Fibroblast of skin of abdomen (primary cell): ENCODE measurements at regions not wholly inside any gene's neighbourhood (a gene's known extent, or its start where the extent isn't known, plus 50 kb on each side); places are given as distances from the start of the nearest gene placed in this dataset.
"Not testable (repeated sequence)": the region's sequence is repeated elsewhere in the genome, so short reads cannot be mapped to it uniquely, and the experiment has no call there.

Source experiments
- DNase-seq: peaks from one replicate; pipeline ENCODE4 v3.0.0-alpha.2; 2013

DNA sequence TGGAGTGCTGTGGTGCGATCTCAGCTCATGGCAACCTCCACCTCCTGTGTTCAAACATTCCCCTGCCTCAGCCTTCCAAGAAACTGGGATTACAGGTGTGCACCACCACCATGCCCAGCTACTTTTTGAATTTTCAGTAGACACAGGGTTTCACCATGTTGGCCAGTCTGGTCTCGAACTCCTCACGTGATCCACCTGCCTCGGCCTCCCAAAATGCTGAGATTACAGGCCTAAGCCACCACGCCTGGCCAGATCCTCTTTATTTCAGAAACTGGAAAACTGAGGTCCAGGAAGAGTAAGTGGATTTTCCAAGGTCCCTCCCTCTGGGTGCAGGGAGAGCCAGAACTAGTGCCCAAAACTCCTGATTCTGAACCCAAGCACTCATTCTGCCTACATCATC, 413.1 kb upstream of the AUTS2 start:
- DNase-seq = no peak

DNA sequence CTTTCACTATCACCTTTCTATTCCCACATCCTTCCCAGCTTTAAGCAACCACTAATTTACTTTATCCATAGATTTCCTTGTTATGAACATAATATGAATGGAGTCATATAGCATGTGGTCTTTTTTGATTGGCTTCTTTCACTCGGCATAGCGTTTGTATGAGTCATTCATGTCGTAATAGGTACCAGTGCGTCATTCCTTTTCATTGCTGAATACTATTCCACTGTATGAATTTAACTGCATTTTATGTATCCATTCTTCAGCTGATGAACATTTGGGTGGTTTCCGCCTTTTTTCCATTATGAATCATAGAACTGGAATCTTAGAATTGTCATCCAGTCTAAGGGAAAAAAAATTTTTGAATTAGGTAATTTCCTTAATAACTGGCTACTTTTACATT, 411.3 kb upstream of the AUTS2 start:
- no peak for DNase-seq

DNA sequence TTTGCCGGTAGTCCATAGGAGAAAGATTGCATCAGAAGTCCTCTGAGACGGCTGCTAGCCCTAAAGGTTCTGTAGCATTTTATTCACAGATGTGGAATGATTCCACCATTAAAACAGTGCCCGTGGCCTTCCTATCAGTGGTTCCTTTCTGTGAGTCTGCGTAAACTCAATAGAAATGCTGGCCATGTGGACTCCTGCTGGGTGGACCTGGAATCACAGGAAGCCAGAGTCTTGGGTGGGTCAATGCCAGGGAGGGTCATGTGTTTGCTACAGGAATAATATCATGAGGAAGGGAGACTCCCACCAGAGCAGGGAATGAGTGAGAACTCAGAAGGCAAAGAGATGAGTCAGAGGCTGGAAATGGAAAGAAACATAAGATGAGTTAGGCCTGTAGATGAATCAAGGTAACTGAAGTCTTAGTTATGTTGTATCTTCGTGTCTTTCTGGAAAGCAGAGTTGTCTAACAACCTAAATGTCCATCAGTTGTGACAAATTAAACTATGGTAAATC, 410.4 kb upstream of the AUTS2 start:
- DNase-seq = peak; percentile 40

DNA sequence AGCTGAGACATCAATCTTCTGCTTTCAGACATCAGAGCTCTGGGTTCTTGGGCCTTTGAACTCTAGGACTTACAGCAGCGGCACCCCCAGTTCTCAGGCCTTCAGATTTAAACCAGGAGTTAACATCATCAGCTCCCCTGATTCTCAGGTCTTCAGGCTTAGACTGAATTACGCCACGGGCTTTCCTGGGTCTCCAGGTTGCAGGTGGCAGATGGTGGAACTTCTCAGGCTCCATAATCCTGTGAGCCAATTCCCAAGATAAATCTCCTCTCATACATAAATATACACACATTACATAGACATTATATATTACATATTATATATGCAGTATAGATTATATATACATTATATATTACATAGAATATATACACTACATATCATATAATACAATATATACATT, 408.9 kb upstream of the AUTS2 start:
- DNase-seq = no peak

DNA sequence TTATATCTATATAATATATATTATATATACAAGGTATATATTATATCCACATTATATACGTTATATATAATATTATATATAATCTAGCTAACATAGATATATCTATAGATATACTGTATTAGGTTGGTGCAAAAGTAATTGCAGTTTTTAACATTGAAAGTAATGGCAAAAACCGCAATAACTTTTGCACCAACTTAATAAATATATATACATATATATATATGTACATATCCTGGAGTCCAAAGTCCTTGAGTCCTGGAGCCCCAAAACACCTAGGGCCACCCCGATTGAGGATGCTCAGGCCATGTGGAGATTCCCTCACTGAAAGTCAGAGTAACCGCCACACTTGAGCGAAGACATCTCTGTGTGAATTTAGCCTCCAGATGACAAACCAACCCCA, 408.2 kb upstream of the AUTS2 start:
- no peak for DNase-seq

DNA sequence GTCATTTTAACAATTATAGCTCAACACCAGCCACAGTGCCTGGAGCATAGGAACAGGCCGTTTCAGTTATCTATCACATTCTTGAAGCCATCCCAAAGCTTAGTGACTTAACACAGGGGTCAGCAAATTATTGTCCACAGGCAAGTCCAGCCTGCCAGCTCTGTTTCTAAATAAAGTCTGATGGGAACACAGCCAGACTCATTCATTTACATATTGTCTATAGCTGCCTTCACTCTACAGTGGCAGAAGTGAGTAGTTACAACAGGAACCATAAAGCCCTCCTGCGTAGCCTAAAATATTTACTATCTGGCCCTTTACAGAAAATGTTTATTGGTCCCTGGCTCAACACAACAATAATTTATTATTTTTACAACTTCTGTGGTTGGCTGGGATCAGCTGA, 407.5 kb upstream of the AUTS2 start:
- no peak for DNase-seq

DNA sequence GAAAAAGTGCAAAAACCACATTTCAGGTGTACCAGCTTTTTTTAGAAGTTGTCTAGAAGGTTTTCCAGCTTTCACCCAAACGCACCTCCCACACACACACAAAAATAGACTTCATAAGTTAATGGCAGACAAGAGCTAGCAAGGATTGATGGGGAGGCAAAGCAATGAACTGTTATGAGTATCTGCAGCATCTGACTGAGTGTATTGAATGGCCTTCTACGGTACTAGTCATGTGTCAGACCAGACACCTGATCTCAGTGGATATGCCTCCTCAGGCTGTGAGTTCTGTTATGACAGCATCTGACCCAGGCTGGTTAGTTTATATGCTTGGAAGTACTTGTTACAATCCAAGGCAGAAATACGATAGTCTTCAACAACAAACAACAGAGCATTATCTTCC, 406.1 kb upstream of the AUTS2 start:
- DNase-seq = no peak

DNA sequence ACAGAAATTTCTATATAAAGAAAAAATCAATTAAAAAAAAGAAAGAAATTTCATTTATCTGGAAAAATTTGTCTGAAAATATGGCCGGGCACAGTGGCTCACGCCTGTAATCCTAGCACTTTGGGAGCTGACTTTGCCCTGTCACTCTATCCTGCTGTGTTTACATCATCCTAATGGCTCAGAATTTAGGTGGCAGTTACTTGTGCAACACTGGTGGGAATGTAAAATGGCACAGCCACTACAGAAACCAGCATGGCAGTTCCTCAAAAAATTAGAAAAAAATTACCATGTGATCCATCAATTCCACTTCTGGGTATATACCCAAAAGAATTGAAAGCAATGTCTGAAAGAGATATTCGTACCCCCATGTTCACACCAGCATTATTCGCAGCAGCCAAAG, 405.2 kb upstream of the AUTS2 start:
- DNase-seq = no peak

DNA sequence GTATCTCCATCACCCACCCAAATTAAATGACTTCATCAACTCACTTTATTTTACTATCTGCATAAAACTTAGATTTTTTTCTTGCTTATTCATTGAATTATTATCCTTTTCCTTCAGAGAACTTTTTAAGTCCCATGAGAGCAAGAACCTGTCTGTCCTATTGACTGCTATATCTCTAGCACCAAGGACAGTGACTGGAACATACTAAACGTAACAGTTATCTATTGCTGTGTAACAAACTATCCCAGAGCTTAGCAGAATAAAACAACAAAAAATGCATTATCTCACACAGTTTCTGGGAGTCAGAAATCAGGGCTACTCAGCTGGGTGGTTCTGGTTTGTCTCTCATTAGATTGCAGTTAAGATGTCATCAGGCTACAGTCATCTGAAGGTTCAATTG, 401.7 kb upstream of the AUTS2 start:
- DNase-seq = no peak

DNA sequence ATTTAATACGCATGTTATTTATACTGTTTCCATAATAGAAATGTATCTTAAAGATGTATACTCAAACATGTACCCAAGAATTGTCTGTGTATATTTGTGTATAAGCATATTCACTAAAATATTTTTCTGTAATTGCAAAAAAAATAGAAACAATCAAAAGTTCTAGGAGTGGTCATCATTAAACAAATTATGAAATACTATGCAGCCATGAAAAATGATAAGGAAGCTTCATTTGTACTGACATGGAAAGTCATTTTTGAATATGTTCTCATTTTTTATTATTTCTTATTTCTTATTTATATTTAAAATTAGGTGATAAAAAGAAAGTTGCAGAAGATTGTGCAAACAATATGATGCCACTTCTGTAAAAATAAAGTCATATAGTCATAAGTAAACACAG, 400.0 kb upstream of the AUTS2 start:
- no peak for DNase-seq

DNA sequence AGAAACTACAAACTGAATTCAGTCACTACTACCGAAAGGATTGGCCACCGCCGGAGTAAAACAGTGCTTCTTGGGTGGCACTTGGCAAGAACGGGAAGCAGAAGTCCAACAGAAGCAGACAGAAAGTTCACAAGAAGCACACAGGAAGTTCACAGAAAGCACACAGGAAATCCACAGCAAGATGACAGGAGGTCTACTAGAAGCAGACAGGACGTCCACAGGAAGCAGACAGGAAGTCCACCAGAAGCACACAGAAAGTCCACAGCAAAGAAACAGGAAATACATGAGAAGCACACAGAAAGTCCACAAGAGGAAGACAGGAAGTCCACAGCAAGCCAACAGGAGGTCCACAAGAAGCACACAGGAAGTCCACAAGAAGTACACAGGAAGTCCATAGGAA, 399.2 kb upstream of the AUTS2 start:
- no peak for DNase-seq

DNA sequence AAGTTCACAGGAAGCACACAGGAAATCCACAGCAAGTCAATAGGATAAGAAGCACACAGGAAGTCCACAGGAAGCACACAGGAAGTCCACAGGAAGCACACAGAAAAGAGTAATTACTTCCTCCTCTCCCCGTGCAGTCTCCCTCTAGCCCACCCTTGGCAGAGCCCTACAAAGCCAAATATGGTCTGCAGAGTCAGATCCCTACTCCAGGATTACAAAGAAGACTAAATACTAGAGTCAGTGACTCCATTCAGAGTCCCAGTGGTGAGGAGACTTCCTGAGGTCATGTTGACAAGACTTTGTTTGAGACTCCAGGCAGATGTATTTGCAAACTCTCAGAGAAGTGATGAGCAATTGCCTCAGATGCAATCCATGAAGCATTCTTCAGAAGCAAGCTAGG, 398.6 kb upstream of the AUTS2 start:
- no peak for DNase-seq

DNA sequence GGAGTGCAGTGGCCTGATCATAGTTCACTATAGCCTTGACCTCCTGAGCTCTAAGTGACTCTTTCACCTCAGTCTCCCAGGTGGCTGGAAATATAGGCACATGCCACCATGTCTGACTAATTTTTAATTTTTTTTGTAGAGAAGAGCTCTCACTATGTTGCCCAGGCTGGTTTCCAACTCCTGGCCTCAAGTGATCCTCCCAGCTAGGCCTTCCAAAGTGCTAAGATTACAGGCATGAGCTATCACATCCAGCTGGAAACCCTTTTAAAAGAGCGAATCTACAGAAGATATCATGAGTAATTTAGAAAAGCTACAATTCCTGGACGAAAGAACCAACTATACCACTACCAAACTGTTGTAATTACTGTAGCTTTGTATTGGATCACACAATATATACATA, 394.4 kb upstream of the AUTS2 start:
- no peak for DNase-seq

DNA sequence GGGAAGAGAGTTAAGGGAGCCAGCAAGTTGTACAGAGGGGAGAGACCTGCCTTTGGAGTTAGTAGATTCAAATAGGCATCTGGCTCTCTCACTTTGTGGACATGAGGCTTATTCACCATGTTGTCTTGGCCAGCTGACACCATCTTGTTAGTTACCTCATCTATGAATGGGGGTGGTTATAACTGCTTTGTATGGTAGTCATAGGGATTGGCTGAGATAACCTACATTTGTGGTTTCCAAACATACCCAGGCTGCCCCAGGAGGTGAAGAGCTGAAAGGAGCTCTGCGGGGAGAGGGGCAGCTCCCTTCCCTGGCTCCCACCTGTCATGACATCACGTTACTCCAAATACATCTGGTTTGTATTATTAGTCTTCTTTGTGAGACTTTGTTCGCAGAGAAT, 393.3 kb upstream of the AUTS2 start:
- DNase-seq = peak; percentile 85

DNA sequence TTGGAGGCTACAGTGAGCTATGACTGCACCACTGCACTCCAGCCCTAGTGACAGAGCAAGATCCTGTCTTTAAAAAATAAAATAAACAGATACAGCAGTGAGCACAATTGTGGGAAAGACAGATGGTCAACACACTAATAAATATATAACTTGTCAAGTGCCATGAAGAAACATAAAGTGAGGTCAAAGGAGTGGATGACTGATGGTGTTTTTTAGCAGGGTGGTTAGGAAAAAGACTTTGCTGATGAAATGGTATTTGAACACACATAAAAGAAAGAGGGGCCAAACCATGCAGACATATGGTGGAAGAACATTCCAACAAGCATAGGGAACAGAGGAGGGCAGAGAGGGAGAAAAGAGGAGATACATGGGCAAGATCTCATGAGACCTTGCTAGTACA, 392.7 kb upstream of the AUTS2 start:
- peak; percentile 63 for DNase-seq

DNA sequence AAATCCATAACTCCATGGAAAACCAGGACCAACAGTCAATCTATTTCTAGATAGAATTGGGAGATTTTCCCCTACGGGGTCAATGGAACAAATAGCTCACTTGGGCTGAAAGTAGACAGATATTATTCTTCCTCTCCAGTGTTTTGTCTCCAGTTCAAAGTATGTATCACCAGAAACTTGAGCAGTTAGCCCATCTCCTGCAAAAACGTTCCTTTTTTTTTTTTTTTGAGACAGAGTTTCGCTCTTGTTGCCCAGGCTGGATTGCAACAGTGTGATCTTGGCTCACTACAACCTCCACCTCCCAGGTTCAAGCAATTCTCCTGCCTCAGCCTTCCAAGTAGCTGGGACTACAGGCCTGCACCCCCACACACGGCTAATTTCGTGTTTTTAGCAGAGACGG, 390.0 kb upstream of the AUTS2 start:
- DNase-seq = no peak

DNA sequence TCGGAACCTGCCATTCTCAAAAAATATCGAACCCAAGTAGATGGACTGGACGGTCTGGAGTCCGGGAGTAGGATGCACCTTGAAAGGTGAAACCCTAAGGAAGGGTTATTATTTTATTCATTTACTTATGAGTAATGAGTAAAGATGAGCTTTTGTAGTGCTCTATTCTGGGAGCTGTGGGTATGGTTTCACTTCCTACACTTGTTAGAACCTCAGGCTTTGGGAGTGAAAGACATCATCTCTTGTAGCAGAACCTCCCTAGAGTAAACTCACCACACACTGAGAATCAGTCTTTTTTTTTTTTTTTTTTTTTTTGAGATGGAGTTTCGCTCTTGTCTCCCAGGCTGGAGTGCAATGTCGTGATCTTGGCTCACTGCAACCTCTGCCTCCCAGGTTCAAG, 389.4 kb upstream of the AUTS2 start:
- no peak for DNase-seq

DNA sequence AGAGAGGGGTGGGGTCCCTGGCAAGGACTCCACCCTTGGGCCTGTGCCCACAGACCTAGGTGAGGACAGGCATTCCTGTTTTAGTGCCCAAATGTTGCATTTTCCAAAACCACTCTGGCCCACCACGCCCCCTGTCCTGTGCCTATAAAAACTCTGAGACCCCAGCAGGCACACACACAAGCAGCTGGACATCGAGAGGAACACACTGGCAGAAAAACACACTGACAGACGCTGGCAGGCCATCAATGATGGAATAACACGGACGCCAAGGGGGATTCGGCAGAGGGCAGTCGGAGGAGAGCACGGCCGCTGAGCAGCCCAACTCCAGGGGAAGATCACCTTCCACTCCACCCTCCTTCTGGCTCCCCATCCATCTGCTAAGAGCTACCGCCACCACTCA, 386.9 kb upstream of the AUTS2 start:
- DNase-seq = no peak

DNA sequence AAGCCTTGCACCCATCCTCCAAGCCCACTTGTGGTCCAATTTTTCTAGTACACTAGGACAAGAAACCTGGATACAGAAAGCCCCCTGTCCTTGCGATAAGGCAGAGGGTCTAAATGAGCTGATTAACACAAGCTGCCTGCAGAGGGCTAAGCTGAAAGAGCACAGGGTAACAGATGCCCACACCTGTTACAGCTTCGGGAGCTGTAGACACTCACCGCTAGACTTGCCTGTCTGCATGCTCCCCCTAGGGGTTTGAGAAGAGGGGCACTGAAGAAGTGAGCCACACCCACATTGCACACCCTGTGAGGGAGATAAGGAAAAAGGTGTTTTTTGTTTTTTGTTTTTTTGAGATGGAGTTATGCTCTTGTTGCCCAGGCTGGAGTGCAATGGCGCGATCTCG, 386.5 kb upstream of the AUTS2 start:
- no peak for DNase-seq

DNA sequence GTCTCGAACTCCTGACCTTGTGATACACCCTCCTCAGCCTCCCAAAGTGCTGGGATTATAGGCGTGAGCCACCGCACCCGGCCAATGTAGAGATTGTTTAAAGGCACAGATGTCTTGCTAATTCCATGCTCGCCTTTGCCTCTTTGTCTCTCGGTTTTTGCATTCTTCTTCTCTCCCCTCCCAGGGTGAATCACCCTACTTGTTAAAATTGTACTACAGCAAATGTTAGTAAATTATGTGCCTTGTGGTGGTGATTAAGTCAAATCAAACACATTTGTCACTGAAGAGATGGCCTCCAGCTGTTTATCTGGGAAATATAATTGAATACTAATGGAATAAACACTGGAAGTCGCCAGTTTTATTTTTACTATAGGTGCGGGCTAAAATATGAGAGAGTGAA, 384.4 kb upstream of the AUTS2 start:
- peak; percentile 75 for DNase-seq

DNA sequence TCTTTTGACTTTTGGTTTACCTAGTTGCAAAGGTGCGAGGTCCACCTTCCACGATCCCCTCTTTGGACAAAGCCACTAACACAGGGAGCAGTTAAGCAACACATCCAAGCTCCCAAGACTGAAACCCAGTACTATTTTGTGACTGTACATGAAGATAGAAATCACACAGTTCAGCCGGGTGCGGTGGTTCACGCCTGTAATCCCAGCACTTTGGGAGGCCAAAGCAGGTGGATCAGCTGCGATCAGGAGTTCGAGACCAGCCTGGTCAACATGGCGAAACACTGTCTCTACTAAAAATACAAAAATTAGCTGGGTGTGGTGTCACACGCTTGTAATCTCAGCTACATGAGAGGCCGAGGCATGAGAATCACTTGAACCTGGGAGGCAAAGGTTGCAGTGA, 382.8 kb upstream of the AUTS2 start:
- DNase-seq = not testable (repeated sequence)

DNA sequence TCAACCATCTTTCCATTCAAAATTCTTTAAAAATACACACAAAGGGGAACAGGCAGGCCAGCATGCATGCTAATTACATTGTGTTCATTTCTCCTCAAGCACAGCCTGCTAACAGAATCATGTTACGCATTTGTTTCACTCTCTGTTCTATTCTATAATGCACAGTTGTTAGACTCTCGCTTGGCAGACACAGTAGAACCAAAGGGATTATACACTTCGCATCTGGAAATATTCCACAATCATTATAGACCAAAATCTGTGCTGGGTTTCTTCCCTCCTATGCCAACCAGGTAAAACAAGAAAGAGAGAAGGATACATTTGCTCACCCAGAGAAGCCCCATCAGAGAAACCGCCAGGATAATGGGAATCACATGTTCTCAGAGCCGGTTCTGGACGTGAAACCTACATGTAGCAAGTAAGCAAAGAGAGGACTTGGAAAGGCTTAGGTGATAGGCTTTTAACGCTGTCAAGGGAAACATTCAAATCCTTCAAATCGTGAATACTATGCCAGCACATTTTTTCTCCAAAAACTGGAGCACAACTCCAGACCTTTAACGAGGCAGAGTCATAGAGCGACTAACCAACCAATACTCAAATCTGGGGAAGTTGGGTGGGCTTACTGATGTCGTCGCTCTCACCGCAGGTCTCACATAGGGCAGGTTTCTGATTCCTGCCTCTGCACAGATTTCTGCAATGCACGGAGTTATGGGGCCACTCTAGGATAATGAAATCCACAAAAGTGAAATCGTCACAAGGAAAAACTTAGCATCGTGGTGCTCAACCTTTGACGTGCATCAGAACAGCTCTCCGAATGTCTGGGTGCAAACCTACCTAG, 380.5 kb upstream of the AUTS2 start:
- no peak for DNase-seq

DNA sequence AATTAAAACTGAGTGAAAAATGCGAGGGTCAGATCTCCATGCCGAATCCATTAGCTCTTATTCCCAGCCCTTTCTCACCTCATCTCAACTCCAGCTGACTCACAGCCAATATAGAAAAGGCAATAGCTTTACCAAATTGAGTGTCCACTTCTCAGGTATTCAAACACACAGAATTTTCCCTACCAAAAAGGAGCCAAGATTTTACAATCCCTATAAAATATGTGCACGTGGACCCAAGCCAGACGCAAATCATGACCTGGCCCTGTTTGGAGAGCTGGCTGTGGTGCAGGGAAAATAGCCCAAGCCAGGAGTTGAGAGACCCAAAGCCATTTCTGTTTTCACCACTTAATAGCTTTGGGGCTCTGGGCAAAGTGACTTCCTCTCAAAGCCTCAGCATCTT, 379.7 kb upstream of the AUTS2 start:
- no peak for DNase-seq

DNA sequence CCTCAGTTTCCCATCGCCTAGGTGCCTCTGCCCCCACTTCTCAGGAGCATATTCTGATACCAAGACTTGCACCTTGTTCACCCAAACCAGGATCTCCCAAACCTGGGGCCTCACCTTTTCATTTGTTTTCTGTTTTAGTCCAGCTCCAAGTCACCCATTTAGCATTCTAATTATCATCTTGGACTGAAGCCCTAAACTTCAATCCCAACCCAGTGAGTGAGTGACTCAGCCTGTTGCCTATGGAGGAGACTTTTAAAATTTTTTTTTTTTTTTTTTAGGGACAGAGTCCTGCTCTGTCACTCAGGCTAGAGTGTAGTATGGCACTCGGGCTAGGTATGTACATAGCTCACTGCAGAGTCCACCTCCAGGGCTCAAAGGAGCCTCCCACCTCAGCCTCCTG, 378.9 kb upstream of the AUTS2 start:
- DNase-seq = peak; percentile 56
